Prostate gland (tissue), 2 donors: ENCODE measurements at regions not wholly inside any gene's neighbourhood (a gene's known extent, or its start where the extent isn't known, plus 50 kb on each side); places are given as distances from the start of the nearest gene placed in this dataset.

Source experiments
- POLR2A ChIP-seq: fragments of 450-650 bp; IDR thresholded peaks from one replicate; pipeline ENCODE4 v1.6.1; 2016; ENCODE audit warnings: antibody characterized with exemption, mild to moderate bottlenecking
- POLR2AphosphoS5 ChIP-seq: sonication (generic); formaldehyde crosslinking; IDR thresholded peaks from one replicate; pipeline ENCODE4 v1.6.1; 2017; ENCODE audit warnings: antibody characterized with exemption
- TF ChIP-seq, protein P1 (sequence below), 4 experiments: fragments of 200-600 bp in 2 of 4; fragments of 450-650 bp in 2 of 4; sonication (generic) in 2 of 4; IDR thresholded peaks; 1 replicate in 3 of 4; 2 replicates in 1 of 4; pipeline ENCODE4 v1.5.1; 2016 to 2019; ENCODE audit warnings: antibody characterized with exemption in 4 of 4, mild to moderate bottlenecking in 2 of 4, moderate library complexity in 2 of 4

DNA sequence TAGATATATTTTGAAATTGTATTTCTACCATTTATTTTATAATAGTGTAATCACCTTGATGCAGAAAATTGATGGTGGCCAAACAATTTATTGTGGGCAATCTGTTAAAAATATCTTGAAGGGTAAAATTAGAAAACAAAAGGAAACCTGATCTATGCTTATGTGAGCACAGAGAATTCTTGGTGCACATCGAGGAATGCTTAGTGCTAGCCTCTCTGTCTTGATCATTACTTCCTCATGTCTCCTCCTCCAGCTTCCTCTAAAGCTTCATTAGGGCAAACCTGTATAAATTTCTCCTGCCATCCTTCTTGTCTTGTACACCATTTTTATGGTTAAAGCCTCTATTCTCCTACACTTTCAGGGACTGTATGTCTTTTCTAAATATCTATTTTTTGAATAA, 725.8 kb downstream of the RAPGEF2 start:
- TF ChIP-seq POLR2AphosphoS5 = no peak
- TF ChIP-seq, protein P1, sequence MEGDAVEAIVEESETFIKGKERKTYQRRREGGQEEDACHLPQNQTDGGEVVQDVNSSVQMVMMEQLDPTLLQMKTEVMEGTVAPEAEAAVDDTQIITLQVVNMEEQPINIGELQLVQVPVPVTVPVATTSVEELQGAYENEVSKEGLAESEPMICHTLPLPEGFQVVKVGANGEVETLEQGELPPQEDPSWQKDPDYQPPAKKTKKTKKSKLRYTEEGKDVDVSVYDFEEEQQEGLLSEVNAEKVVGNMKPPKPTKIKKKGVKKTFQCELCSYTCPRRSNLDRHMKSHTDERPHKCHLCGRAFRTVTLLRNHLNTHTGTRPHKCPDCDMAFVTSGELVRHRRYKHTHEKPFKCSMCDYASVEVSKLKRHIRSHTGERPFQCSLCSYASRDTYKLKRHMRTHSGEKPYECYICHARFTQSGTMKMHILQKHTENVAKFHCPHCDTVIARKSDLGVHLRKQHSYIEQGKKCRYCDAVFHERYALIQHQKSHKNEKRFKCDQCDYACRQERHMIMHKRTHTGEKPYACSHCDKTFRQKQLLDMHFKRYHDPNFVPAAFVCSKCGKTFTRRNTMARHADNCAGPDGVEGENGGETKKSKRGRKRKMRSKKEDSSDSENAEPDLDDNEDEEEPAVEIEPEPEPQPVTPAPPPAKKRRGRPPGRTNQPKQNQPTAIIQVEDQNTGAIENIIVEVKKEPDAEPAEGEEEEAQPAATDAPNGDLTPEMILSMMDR (IDR thresholded peaks at IDR 0.05) = no peak
- TF ChIP-seq POLR2A = no peak
